ENCODE measurements at regions not wholly inside any gene's neighbourhood (a gene's known extent, or its start where the extent isn't known, plus 50 kb on each side); places are given as distances from the start of the nearest gene placed in this dataset.

- no peak for DNase-seq (ENCODE audit: low read depth in 3 of 3)
Observed at GRCh38 chr2:133811409-133812125, 243.3 kb upstream of the NCKAP5 start.

GRCh38 chr2:133812826-133813617 lies 244.8 kb upstream of the NCKAP5 start:
- no peak for DNase-seq (ENCODE audit: low read depth in 3 of 3)

GRCh38 chr2:133814890-133815289 lies 246.6 kb upstream of the NCKAP5 start:
- DNase-seq (ENCODE audit: low read depth in 3 of 3) = no peak

- DNase-seq (ENCODE audit: low read depth in 3 of 3) = no peak
Observed at GRCh38 chr2:133816037-133816436, 247.8 kb upstream of the NCKAP5 start.

GRCh38 chr2:133817680-133818566 lies 249.7 kb upstream of the NCKAP5 start:
- no peak for DNase-seq (ENCODE audit: low read depth in 3 of 3)

- DNase-seq (ENCODE audit: low read depth in 3 of 3) = no peak
Observed at GRCh38 chr2:133818661-133819060, 250.4 kb upstream of the NCKAP5 start.

- DNase-seq (ENCODE audit: low read depth in 3 of 3) = no peak
Observed at GRCh38 chr2:133819906-133820305, 251.6 kb upstream of the NCKAP5 start.

- DNase-seq (ENCODE audit: low read depth in 3 of 3) = no peak
Observed at GRCh38 chr2:133821107-133821760, 253.0 kb upstream of the NCKAP5 start.

- no peak for DNase-seq (ENCODE audit: low read depth in 3 of 3)
Observed at GRCh38 chr2:133822517-133823225, 254.4 kb upstream of the NCKAP5 start.

GRCh38 chr2:133823226-133823550 lies 254.9 kb upstream of the NCKAP5 start:
- DNase-seq (ENCODE audit: low read depth in 3 of 3) = no peak

- DNase-seq (ENCODE audit: low read depth in 3 of 3) = no peak
Observed at GRCh38 chr2:133824869-133825268, 256.6 kb upstream of the NCKAP5 start.

GRCh38 chr2:133825778-133826177 lies 257.5 kb upstream of the NCKAP5 start:
- DNase-seq (ENCODE audit: low read depth in 3 of 3) = no peak

- no peak for DNase-seq (ENCODE audit: low read depth in 3 of 3)
Observed at GRCh38 chr2:133828913-133829312, 260.6 kb upstream of the NCKAP5 start.

- DNase-seq (ENCODE audit: low read depth in 3 of 3) = no peak
Observed at GRCh38 chr2:133829450-133830020, 261.3 kb upstream of the NCKAP5 start.

GRCh38 chr2:133833746-133834145 lies 265.5 kb upstream of the NCKAP5 start:
- DNase-seq (ENCODE audit: low read depth in 3 of 3) = no peak

- DNase-seq (ENCODE audit: low read depth in 3 of 3) = no peak
Observed at GRCh38 chr2:133835821-133836619, 267.8 kb upstream of the NCKAP5 start.

GRCh38 chr2:133836691-133837345 lies 268.6 kb upstream of the NCKAP5 start:
- DNase-seq (ENCODE audit: low read depth in 3 of 3) = no peak

- DNase-seq (ENCODE audit: low read depth in 3 of 3) = no peak
Observed at GRCh38 chr2:133837441-133838094, 269.3 kb upstream of the NCKAP5 start.
